Osteocyte (in vitro differentiated cells): ENCODE measurements at regions not wholly inside any gene's neighbourhood (a gene's known extent, or its start where the extent isn't known, plus 50 kb on each side); places are given as distances from the start of the nearest gene placed in this dataset.

Experiments used
- DNase-seq: peaks from one replicate; pipeline ENCODE4 v3.0.0; 2021; ENCODE audit warnings: mixed read lengths; ENCODE audit not compliant: unreplicated experiment; ENCODE audit errors: extremely low spot score
- H3K27ac Mint-ChIP-seq: one replicate; pipeline ENCODE4 v1.8.0; 2021; ENCODE audit warnings: mild to moderate bottlenecking, mixed read lengths; ENCODE audit not compliant: unreplicated experiment
- H3K27me3 Mint-ChIP-seq: one replicate; pipeline ENCODE4 v1.8.0; 2021; ENCODE audit warnings: mixed read lengths; ENCODE audit not compliant: unreplicated experiment
- H3K36me3 Mint-ChIP-seq: one replicate; pipeline ENCODE4 v1.8.0; 2021; ENCODE audit warnings: mixed read lengths; ENCODE audit not compliant: unreplicated experiment
- H3K4me1 Mint-ChIP-seq: one replicate; pipeline ENCODE4 v1.8.0; 2021; ENCODE audit warnings: mixed read lengths; ENCODE audit not compliant: unreplicated experiment
- H3K4me3 Mint-ChIP-seq: one replicate; pipeline ENCODE4 v1.8.0; 2021; ENCODE audit warnings: mild to moderate bottlenecking, moderate library complexity, mixed read lengths; ENCODE audit not compliant: unreplicated experiment
- H3K9me3 Mint-ChIP-seq: one replicate; pipeline ENCODE4 v1.8.0; 2021; ENCODE audit warnings: mixed read lengths; ENCODE audit not compliant: unreplicated experiment
- TF ChIP-seq, protein P1 (sequence below): fragments of 200-600 bp; sonication (generic); IDR thresholded peaks from 2 replicates; pipeline ENCODE4 v1.5.0; 2021; ENCODE audit warnings: antibody characterized with exemption, mild to moderate bottlenecking, moderate library complexity

DNA sequence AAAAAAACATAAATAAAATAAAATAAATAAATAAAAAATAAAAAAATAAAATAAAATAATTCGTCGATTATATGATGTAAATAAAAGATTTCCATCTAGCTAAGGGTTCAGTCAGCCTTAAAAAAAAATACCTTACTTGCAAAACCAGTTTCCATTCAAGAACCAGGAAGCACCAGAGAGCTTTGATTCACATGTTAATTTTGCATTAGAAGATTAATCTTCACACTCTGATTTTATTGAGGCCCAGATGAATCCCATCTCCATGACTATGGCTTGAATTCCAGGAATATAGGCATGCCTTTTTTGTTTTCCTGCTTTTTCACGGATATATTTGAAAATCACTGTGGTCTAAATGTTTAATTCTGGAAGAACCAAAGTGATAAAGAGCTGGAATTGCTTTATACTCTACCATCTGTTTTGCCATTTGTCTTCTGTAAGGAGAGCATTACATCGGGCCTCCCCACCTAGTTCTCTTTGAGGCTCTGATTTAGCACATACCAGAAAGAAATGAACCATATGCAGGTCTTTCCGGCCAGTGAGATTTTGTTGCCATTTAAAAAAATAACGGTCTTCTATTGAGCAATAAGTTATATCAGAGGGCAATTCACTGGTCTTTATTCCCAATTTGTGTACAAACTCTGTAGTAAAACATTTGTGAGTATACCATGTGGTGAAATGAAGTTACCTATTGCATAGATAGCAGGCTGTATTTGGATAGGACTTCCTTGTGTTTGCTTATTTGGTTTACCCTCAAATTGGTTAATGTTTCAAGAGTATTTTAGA lies 175.5 kb downstream of the AEBP2 start:
- H3K4me3 Mint-ChIP-seq: no peak overlapping the region
- no peak for DNase-seq
- peaks cover 2% of the 10 kb centered on the region for H3K4me1 Mint-ChIP-seq
- no peak overlapping the region for H3K27ac Mint-ChIP-seq
- peaks cover 8% of the 10 kb centered on the region for H3K36me3 Mint-ChIP-seq
- H3K9me3 Mint-ChIP-seq: peaks cover 12% of the 10 kb centered on the region
- TF ChIP-seq, protein P1, sequence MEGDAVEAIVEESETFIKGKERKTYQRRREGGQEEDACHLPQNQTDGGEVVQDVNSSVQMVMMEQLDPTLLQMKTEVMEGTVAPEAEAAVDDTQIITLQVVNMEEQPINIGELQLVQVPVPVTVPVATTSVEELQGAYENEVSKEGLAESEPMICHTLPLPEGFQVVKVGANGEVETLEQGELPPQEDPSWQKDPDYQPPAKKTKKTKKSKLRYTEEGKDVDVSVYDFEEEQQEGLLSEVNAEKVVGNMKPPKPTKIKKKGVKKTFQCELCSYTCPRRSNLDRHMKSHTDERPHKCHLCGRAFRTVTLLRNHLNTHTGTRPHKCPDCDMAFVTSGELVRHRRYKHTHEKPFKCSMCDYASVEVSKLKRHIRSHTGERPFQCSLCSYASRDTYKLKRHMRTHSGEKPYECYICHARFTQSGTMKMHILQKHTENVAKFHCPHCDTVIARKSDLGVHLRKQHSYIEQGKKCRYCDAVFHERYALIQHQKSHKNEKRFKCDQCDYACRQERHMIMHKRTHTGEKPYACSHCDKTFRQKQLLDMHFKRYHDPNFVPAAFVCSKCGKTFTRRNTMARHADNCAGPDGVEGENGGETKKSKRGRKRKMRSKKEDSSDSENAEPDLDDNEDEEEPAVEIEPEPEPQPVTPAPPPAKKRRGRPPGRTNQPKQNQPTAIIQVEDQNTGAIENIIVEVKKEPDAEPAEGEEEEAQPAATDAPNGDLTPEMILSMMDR: no peak
- H3K27me3 Mint-ChIP-seq: no peaks in the 10 kb centered on the region

GRCh38 chr12:19615384-19615725 lies 176.1 kb downstream of the AEBP2 start:
- Mint-ChIP-seq H3K4me3 (no peak overlapping the region), H3K27ac (no peak overlapping the region)
- TF ChIP-seq, protein P1: no peak

GRCh38 chr12:19616781-19617180 lies 177.5 kb downstream of the AEBP2 start:
- Mint-ChIP-seq H3K9me3 (peaks cover 2% of the 10 kb centered on the region), H3K27ac (no peak overlapping the region), H3K27me3 (no peaks in the 10 kb centered on the region), H3K4me3 (no peak overlapping the region), H3K4me1 (peaks cover 6% of the 10 kb centered on the region), H3K36me3 (peaks cover 1% of the 10 kb centered on the region)
- TF ChIP-seq, protein P1: no peak
- DNase-seq: no peak

More at GRCh38 chr12:19615384-19615725, 176.1 kb downstream of the AEBP2 start:
- Mint-ChIP-seq H3K27me3 (no peaks in the 10 kb centered on the region), H3K4me1 (peaks cover 5% of the 10 kb centered on the region), H3K9me3 (peaks cover 12% of the 10 kb centered on the region), H3K36me3 (peaks cover 8% of the 10 kb centered on the region)
- DNase-seq: no peak

GRCh38 chr12:19620222-19620621 lies 180.9 kb downstream of the AEBP2 start:
- no peak for DNase-seq
- Mint-ChIP-seq H3K27me3 (no peaks in the 10 kb centered on the region), H3K9me3 (no peaks in the 10 kb centered on the region), H3K27ac (no peak overlapping the region), H3K4me3 (no peak overlapping the region), H3K36me3 (no peaks in the 10 kb centered on the region), H3K4me1 (peaks cover 19% of the 10 kb centered on the region)
- TF ChIP-seq, protein P1: no peak

- peak overlapping the region; percentile 20 for H3K27ac Mint-ChIP-seq
- no peak for DNase-seq
- H3K9me3 Mint-ChIP-seq: peaks cover 3% of the 10 kb centered on the region
- TF ChIP-seq, protein P1: no peak
- peaks cover 35% of the 10 kb centered on the region for H3K4me1 Mint-ChIP-seq
- no peaks in the 10 kb centered on the region for H3K27me3 Mint-ChIP-seq
- H3K36me3 Mint-ChIP-seq: no peaks in the 10 kb centered on the region
- no peak overlapping the region for H3K4me3 Mint-ChIP-seq
These were observed 184.6 kb downstream of the AEBP2 start for GRCh38 chr12:19623751-19624399.
